K562 (cell line): ENCODE measurements at regions not wholly inside any gene's neighbourhood (a gene's known extent, or its start where the extent isn't known, plus 50 kb on each side); places are given as distances from the start of the nearest gene placed in this dataset.

Source experiments
- ATAC-seq: fragments of 200-7000 bp; cut with Tn5 transposase; 3 replicates; pipeline ENCODE4 v1.9.1; 2020; ENCODE audit warnings: moderate library complexity
- BruUV-seq: library from RNA; stranded (reverse); fragments of 400-500 nt; replicated peaks from 2 replicates; lab custom pipeline; 2021; lab: Mats Ljungman, UMichigan
- CTCF ChIA-PET: fragments of 300-600 bp; formaldehyde crosslinking; extraction: SDS; loops from one replicate; lab custom pipeline; 2021; ENCODE audit warnings: low intra/inter-chr PET ratio; lab: Yijun Ruan, JAX
- POLR2A ChIA-PET: fragments of 300-600, 350-650 bp; sonication (Branson Sonifier 250); formaldehyde crosslinking; extraction: SDS; loops from one replicate; lab custom pipeline; 2021; ENCODE audit warnings: antibody characterized with exemption, inconsistent platforms; lab: Yijun Ruan, JAX
- DNase-seq, 4 experiments: peaks; one replicate each; pipeline versions ENCODE4 v3.0.0 to v3.0.0-alpha.2; 2011 to 2018; ENCODE audit warnings: low spot score in 3 of 4, mixed read lengths in 3 of 4; ENCODE audit errors: extremely low read depth in 1 of 4
- FAIRE-seq: peaks from 2 replicates; lab custom pipeline; 2011; peaks lifted over from hg19 to GRCh38; lab: Jason Lieb, UNC
- H2AFZ ChIP-seq: 2 replicates; pipeline ENCODE4 v1.6.0; 2011; ENCODE audit warnings: low read depth, low read length, control low read depth, inconsistent platforms
- H3K27ac ChIP-seq: fragments of 200-600 bp; 3 replicates; pipeline ENCODE4 v1.8.0; 2011; ENCODE audit warnings: low read depth, mild to moderate bottlenecking, control low read depth, inconsistent platforms, low read length, moderate library complexity, mixed read lengths; ENCODE audit errors: extremely low read depth
- H3K27me3 ChIP-seq, 2 experiments: fragments of 300-600 bp in 1 of 2; 2 replicates in 1 of 2; 3 replicates in 1 of 2; pipeline versions ENCODE4 v1.6.0 to v1.8.0; 2011; ENCODE audit warnings: inconsistent platforms in 2 of 2, low read length in 2 of 2, mild to moderate bottlenecking in 1 of 2, mixed read lengths in 1 of 2, moderate library complexity in 1 of 2; ENCODE audit not compliant: control insufficient read depth in 2 of 2, insufficient read depth in 2 of 2
- H3K36me3 ChIP-seq: fragments of 300-600 bp; 3 replicates; pipeline ENCODE4 v1.8.0; 2011; ENCODE audit warnings: mild to moderate bottlenecking, low read length, inconsistent platforms; ENCODE audit not compliant: control insufficient read depth, insufficient read depth
- H3K4me1 ChIP-seq, 2 experiments: fragments of 200-600 bp in 1 of 2; replicated peaks in 1 of 2; 2 replicates in 1 of 2; 3 replicates in 1 of 2; pipeline versions ENCODE4 v1.5.1 to v1.8.0; 2011; ENCODE audit warnings: inconsistent platforms in 2 of 2, low read length in 2 of 2, mild to moderate bottlenecking in 1 of 2, mixed read lengths in 1 of 2, moderate library complexity in 1 of 2; ENCODE audit not compliant: control insufficient read depth in 2 of 2, insufficient read depth in 2 of 2
- H3K4me2 ChIP-seq: 2 replicates; pipeline ENCODE4 v1.6.1; 2011; ENCODE audit warnings: low read length, control low read depth, inconsistent platforms, mixed read lengths; ENCODE audit not compliant: insufficient read depth
- H3K4me3 ChIP-seq: fragments of 200-600 bp; sonication (generic), shearing (Covaris generic); 2 replicates; pipeline ENCODE4 v1.5.1; 2016; ENCODE audit warnings: control low read depth, inconsistent platforms
- H3K79me2 ChIP-seq: fragments of 200-600 bp; 3 replicates; pipeline ENCODE4 v1.8.0; 2011; ENCODE audit warnings: low read length, inconsistent platforms; ENCODE audit not compliant: control insufficient read depth, insufficient read depth
- H3K9ac ChIP-seq, 2 experiments: 2 replicates each; pipeline versions ENCODE4 v1.6.0 to v1.6.1; 2011; ENCODE audit warnings: low read depth in 2 of 2, low read length in 2 of 2, control low read depth in 1 of 2, inconsistent platforms in 1 of 2, mild to moderate bottlenecking in 1 of 2, mixed read lengths in 1 of 2; ENCODE audit not compliant: insufficient read depth in 1 of 2
- H3K9me1 ChIP-seq: one replicate; pipeline ENCODE4 v1.6.0; 2011; ENCODE audit warnings: inconsistent platforms, mild to moderate bottlenecking, low read length, moderate library complexity; ENCODE audit not compliant: control insufficient read depth, insufficient read depth
- H3K9me3 ChIP-seq: replicated peaks from 2 replicates; pipeline ENCODE4 v1.5.1; 2011; ENCODE audit warnings: low read depth, low read length, inconsistent platforms; ENCODE audit not compliant: control insufficient read depth, insufficient read depth
- H4K20me1 ChIP-seq: replicated peaks from 2 replicates; pipeline ENCODE4 v1.6.1; 2011; ENCODE audit warnings: low read length, inconsistent platforms, mixed read lengths; ENCODE audit not compliant: control insufficient read depth, insufficient read depth
- MCM3 ChIP-seq: fragments of 450-650 bp; IDR thresholded peaks from 2 replicates; pipeline ENCODE4 v1.6.1; 2016
- MTF1 ChIP-seq: fragments of 250-450 bp; sonication (Bioruptor Pico); IDR thresholded peaks from 2 replicates; pipeline ENCODE4 v1.9.0; 2021; ENCODE audit warnings: moderate library complexity, mild to moderate bottlenecking, inconsistent platforms, borderline replicate concordance
- POLR2AphosphoS5 ChIP-seq: IDR thresholded peaks from 2 replicates; pipeline ENCODE4 v1.6.1; 2011; ENCODE audit warnings: mild to moderate bottlenecking, low read depth, low read length, moderate library complexity; ENCODE audit not compliant: control insufficient read depth, insufficient read depth
- UBTF ChIP-seq, 2 experiments: IDR thresholded peaks; 2 replicates each; pipeline ENCODE4 v1.6.1; 2012; ENCODE audit warnings: improper control_type of control experiment in 2 of 2, low read depth in 2 of 2, low read length in 2 of 2, borderline replicate concordance in 1 of 2
- ZNF174 ChIP-seq: fragments of 250-450 bp; sonication (Bioruptor Pico); IDR thresholded peaks from 2 replicates; pipeline ENCODE4 v1.4.0; 2020; ENCODE audit warnings: mild to moderate bottlenecking
- ZNF766 ChIP-seq: fragments of 200-800 bp; sonication (Bioruptor generic); conservative IDR thresholded peaks from 2 replicates; pipeline ENCODE4 v1.6.1; 2016; ENCODE audit warnings: missing genetic modification characterization, missing compliant biosample characterization
- WGBS: fragments of 100-300 bp; shearing (Covaris generic); methylation state at CpG from one replicate; pipeline ENCODE4 v1.1.6; 2016; ENCODE audit warnings: low coverage, mixed read lengths; ENCODE audit not compliant: insufficient coverage; ENCODE audit errors: missing lambda C conversion rate; 5-methylcytosine and 5-hydroxymethylcytosine counted together
- in situ Hi-C: fragments of 300-500 bp; cut with MboI; formaldehyde crosslinking; loops from 4 replicates; pipeline ENCODE4 v1.15.0; 2018; ENCODE audit warnings: inconsistent platforms, mixed read lengths
- intact Hi-C: fragments of 100-400 bp; cut with micrococcal nuclease; formaldehyde crosslinking; loops from 2 replicates; pipeline ENCODE4 v1.14.2; 2022

GRCh38 chr2:156841321-156841720 lies 405.1 kb downstream of the GPD2 start:
- 6% methylated on average over 3 of the region's 3 CpGs for WGBS

More at GRCh38 chr2:156841321-156841720, 405.1 kb downstream of the GPD2 start:
- Histone ChIP-seq H3K4me3 (no peak overlapping the region), H3K79me2 (no peaks in the 10 kb centered on the region), H3K27me3 (no peaks in the 10 kb centered on the region), H3K9me3 (no peaks in the 10 kb centered on the region; the same call in 1 of the 2 replicates), H2AFZ (no peak overlapping the region), H3K9me1 (no peaks in the 10 kb centered on the region), H3K27ac (no peak overlapping the region), H4K20me1 (no peaks in the 10 kb centered on the region), H3K4me2 (0 out of 2 replicates have a peak overlapping the region, but pooled peaks have one; percentile 3), H3K4me1 (no peaks in the 10 kb centered on the region), H3K9ac (no peak overlapping the region), H3K36me3 (no peaks in the 10 kb centered on the region)
- BruUV-seq, result no TSS peak
- CTCF ChIA-PET, result no interaction called here
- TF ChIP-seq ZNF174 (CRISPR knock-in tag) (no peak), MCM3 (no peak), UBTF (IDR thresholded peaks at IDR 0.05; ENCODE audit: borderline replicate concordance in 1 of 2, low read depth in 2 of 2, low read length in 2 of 2) (no peak), MTF1 (CRISPR knock-in tag) (no peak), ZNF766 (CRISPR knock-in tag) (no peak), POLR2AphosphoS5 (no peak)
- no peak for FAIRE-seq
- intact Hi-C loops, result no loop called here
- no peak for ATAC-seq
- DNase-seq, result no peak
- POLR2A ChIA-PET, result no interaction called here
- in situ Hi-C loops, result no loop called here
